RWPE1 (cell line): ENCODE measurements at regions not wholly inside any gene's neighbourhood (a gene's known extent, or its start where the extent isn't known, plus 50 kb on each side); places are given as distances from the start of the nearest gene placed in this dataset.
A peak's percentile ranks its signal among the peaks of the same experiment; 100 is the strongest.

Experiments
- CTCF ChIA-PET: fragments of 350-600 bp; sonication (Branson Sonifier 250); formaldehyde crosslinking; extraction: SDS; loops from one replicate; lab custom pipeline; 2021; lab: Yijun Ruan, JAX
- POLR2A ChIA-PET: fragments of 400-600 bp; formaldehyde crosslinking; extraction: SDS; loops from one replicate; lab custom pipeline; 2020; ENCODE audit warnings: antibody characterized with exemption; ENCODE audit not compliant: low non-redundant PET; lab: Yijun Ruan, JAX
- DNase-seq: peaks from one replicate; pipeline ENCODE4 v3.0.0; 2012; ENCODE audit warnings: low spot score
- H3K27ac ChIP-seq: fragments of 450-650 bp; 2 replicates; pipeline ENCODE4 v1.5.1; 2017
- TF ChIP-seq, protein P1 (sequence below): fragments of 450-650 bp; conservative IDR thresholded peaks from 2 replicates; pipeline ENCODE4 v1.5.1; 2017; ENCODE audit warnings: low read depth, mild to moderate bottlenecking

DNA sequence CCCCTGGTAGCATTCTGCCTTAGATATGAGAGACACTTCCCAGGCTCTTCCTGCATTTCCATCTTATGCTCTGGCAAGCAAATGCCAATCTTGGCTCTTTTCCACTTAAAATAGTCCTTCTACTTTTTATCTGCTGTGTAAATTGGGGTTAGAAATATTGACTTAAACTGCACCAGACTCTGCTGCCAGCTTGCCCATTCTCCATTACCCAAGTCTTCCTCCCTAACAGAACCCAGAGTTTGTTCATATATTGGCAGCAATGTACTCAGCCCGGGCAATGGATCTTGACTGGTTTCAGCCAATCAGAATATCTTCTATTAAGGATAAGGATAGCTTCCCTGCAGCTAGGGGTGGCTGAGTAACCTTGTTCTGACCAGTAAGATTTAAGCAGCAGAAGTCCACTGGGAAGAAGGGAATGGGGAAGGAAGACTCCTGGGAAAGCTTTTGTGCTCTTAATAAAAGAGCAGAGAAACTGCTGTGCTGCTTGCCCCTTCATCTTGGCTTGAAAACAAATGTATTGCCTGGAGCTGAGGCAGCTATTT lies 177.1 kb downstream of the KCNRG start:
- ChIA-PET CTCF (no interaction called here), POLR2A (no interaction called here)
- TF ChIP-seq, protein P1, sequence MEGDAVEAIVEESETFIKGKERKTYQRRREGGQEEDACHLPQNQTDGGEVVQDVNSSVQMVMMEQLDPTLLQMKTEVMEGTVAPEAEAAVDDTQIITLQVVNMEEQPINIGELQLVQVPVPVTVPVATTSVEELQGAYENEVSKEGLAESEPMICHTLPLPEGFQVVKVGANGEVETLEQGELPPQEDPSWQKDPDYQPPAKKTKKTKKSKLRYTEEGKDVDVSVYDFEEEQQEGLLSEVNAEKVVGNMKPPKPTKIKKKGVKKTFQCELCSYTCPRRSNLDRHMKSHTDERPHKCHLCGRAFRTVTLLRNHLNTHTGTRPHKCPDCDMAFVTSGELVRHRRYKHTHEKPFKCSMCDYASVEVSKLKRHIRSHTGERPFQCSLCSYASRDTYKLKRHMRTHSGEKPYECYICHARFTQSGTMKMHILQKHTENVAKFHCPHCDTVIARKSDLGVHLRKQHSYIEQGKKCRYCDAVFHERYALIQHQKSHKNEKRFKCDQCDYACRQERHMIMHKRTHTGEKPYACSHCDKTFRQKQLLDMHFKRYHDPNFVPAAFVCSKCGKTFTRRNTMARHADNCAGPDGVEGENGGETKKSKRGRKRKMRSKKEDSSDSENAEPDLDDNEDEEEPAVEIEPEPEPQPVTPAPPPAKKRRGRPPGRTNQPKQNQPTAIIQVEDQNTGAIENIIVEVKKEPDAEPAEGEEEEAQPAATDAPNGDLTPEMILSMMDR: no peak
- DNase-seq: no peak
- H3K27ac ChIP-seq: no peak overlapping the region

DNA sequence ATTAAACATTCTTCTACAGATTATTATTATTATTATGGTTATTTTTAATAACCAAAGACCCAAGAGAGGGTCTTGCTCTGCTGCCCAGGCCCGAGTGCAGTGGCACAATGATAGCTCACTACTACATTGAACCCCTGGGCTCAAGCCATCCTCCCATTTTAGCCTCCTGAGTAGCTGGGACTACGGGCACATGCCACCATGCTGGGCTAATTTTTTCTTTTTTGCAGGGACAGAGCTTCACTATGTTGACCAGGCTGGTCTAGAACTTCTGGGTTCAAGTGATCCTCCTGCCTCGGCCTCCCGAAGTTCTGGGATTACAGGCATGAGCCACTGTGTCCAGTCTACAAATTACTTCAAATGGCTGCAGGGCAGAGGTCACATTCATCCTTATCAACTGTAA lies 179.8 kb downstream of the KCNRG start:
- TF ChIP-seq, protein P1: no peak
- DNase-seq: no peak
- no peak overlapping the region for H3K27ac ChIP-seq
- POLR2A ChIA-PET: no interaction called here
- CTCF ChIA-PET: no interaction called here

- CTCF ChIA-PET: no interaction called here
- no peak overlapping the region for H3K27ac ChIP-seq
- DNase-seq: no peak
- POLR2A ChIA-PET: no interaction called here
- TF ChIP-seq, protein P1: no peak
These were observed 180.9 kb downstream of the KCNRG start for GRCh38 chr13:50196118-50196517.

- POLR2A ChIA-PET: no interaction called here
- CTCF ChIA-PET: no interaction called here
- no peak overlapping the region for H3K27ac ChIP-seq
- TF ChIP-seq, protein P1: no peak
- DNase-seq: no peak
These were observed 182.5 kb downstream of the KCNRG start for GRCh38 chr13:50197705-50198104.

DNA sequence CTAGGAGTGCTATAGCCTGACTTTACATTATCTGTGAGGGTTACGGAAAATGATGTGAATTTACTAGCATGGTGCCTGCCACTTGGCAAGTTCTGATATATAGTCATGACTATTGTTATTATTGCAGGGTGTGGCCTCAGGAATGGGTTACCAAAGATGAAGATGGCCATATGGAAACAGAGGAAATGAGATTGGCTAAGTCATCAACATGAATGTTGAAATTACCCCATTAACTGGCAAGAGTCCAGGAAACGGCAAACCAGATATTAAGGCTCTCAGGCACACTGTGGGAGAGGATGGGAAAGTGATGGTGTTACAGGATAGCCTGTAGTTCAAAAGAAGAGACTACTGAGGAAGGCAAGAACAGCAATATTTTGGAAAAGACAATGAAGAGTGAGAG lies 183.3 kb downstream of the KCNRG start:
- TF ChIP-seq, protein P1: no peak
- no peak overlapping the region for H3K27ac ChIP-seq
- DNase-seq: peak; percentile 72
- CTCF ChIA-PET: no interaction called here
- POLR2A ChIA-PET: no interaction called here

DNA sequence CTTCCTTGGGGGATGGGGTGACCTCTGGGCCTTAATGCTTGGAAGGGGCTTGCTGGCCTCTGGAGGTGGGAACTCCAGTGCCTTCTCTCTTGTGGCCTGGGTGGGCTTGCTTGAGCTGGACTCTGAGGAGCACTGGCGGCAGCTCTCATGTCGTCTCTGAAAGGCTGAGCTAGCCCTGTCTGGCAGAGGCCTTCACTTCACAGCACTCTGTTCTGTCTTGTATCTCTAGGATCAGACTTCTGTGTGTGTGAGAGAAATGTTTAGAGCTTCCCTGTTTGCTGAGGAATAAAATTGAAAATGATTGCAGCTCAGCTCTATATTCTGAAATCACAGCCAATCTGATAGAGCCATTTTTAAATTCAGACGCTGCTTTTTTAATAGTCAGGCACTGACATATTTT lies 185.3 kb downstream of the KCNRG start:
- TF ChIP-seq, protein P1: no peak
- no peak overlapping the region for H3K27ac ChIP-seq
- DNase-seq: no peak
- ChIA-PET CTCF (no interaction called here), POLR2A (no interaction called here)
